ENCODE measurements at regions not wholly inside any gene's neighbourhood (a gene's known extent, or its start where the extent isn't known, plus 50 kb on each side); places are given as distances from the start of the nearest gene placed in this dataset.
"Not testable (repeated sequence)": the region's sequence is repeated elsewhere in the genome, so short reads cannot be mapped to it uniquely, and the experiment has no call there.

GRCh38 chr6:165135889-165136288 lies 173.5 kb downstream of the C6orf118 start:
- DNase-seq (ENCODE audit: extremely low read depth, low read depth): no peak
- no peak overlapping the region for H3K4me3 ChIP-seq (replicated peaks; ENCODE audit: low read depth, low read length)
- TF ChIP-seq CTCF (IDR thresholded peaks at IDR 0.05; ENCODE audit: low read depth, low read length, missing control alignments): no peak

GRCh38 chr6:165129086-165129485 lies 180.3 kb downstream of the C6orf118 start:
- no peak for DNase-seq (ENCODE audit: extremely low read depth, low read depth)
- H3K4me3 ChIP-seq (replicated peaks; ENCODE audit: low read depth, low read length): no peak overlapping the region
- no peak for TF ChIP-seq CTCF (IDR thresholded peaks at IDR 0.05; ENCODE audit: low read depth, low read length, missing control alignments)

- not testable (repeated sequence) for H3K4me3 ChIP-seq (replicated peaks; ENCODE audit: low read depth, low read length); DNase-seq (ENCODE audit: extremely low read depth, low read depth)
These were observed 181.7 kb downstream of the C6orf118 start for GRCh38 chr6:165127743-165128142.

- not testable (repeated sequence) for DNase-seq (ENCODE audit: extremely low read depth, low read depth); H3K4me3 ChIP-seq (replicated peaks; ENCODE audit: low read depth, low read length)
These were observed 184.7 kb downstream of the C6orf118 start for GRCh38 chr6:165124681-165125080.

GRCh38 chr6:165119231-165120020 lies 190.0 kb downstream of the C6orf118 start:
- no peak for TF ChIP-seq CTCF (IDR thresholded peaks at IDR 0.05; ENCODE audit: low read depth, low read length, missing control alignments)
- H3K4me3 ChIP-seq (replicated peaks; ENCODE audit: low read depth, low read length): no peak overlapping the region
- no peak for DNase-seq (ENCODE audit: extremely low read depth, low read depth)

GRCh38 chr6:165118736-165119135 lies 190.7 kb downstream of the C6orf118 start:
- H3K4me3 ChIP-seq (replicated peaks; ENCODE audit: low read depth, low read length): no peak overlapping the region
- TF ChIP-seq CTCF (IDR thresholded peaks at IDR 0.05; ENCODE audit: low read depth, low read length, missing control alignments): no peak
- DNase-seq (ENCODE audit: extremely low read depth, low read depth): no peak

- no peak overlapping the region for H3K4me3 ChIP-seq (replicated peaks; ENCODE audit: low read depth, low read length)
- TF ChIP-seq CTCF (IDR thresholded peaks at IDR 0.05; ENCODE audit: low read depth, low read length, missing control alignments): no peak
- DNase-seq (ENCODE audit: extremely low read depth, low read depth): no peak
These were observed 191.6 kb downstream of the C6orf118 start for GRCh38 chr6:165117806-165118205.

- H3K4me3 ChIP-seq (replicated peaks; ENCODE audit: low read depth, low read length): no peak overlapping the region
- TF ChIP-seq CTCF (IDR thresholded peaks at IDR 0.05; ENCODE audit: low read depth, low read length, missing control alignments): no peak
- DNase-seq (ENCODE audit: extremely low read depth, low read depth): no peak
These were observed 192.3 kb downstream of the C6orf118 start for GRCh38 chr6:165117121-165117520.

Data from HFF-Myc (cell line).